CD4-positive, alpha-beta T cell (primary cell): ENCODE measurements at regions not wholly inside any gene's neighbourhood (a gene's known extent, or its start where the extent isn't known, plus 50 kb on each side); places are given as distances from the start of the nearest gene placed in this dataset.

Experiments used
- ATAC-seq: fragments of 200-7000 bp; cut with Tn5 transposase; one replicate; pipeline ENCODE4 v1.10.0; 2022; ENCODE audit warnings: mild to moderate bottlenecking; ENCODE audit not compliant: poor library complexity
- CTCF ChIA-PET: fragments of 350-600 bp; sonication (Branson Sonifier 250); formaldehyde crosslinking; loops from one replicate; lab custom pipeline; 2021; ENCODE audit warnings: antibody characterized with exemption, inconsistent platforms; lab: Charles Lee
- POLR2A ChIA-PET: fragments of 350-600 bp; sonication (Branson Sonifier 250); formaldehyde crosslinking; loops from one replicate; lab custom pipeline; 2021; ENCODE audit warnings: antibody characterized with exemption, inconsistent platforms; lab: Charles Lee
- DNase-seq, 14 experiments: peaks; one replicate each; pipeline ENCODE4 v3.0.0-alpha.2; 2013 to 2020; ENCODE audit warnings: mixed read lengths in 2 of 14
- H3K27ac ChIP-seq, 2 donors: one replicate each; pipeline versions ENCODE4 v1.5.1 to v1.7.0; 2013; ENCODE audit warnings: low read length in 2 of 2, low read depth in 1 of 2, mild to moderate bottlenecking in 1 of 2
- H3K27me3 ChIP-seq, 2 experiments: 1 replicate in 1 of 2; 2 replicates in 1 of 2; pipeline versions ENCODE4 v1.6.1 to v1.7.0; 2013; ENCODE audit warnings: low read length in 2 of 2, control low read depth in 1 of 2, mild to moderate bottlenecking in 1 of 2, moderate library complexity in 1 of 2; ENCODE audit not compliant: insufficient read depth in 2 of 2, control insufficient read depth in 1 of 2
- H3K36me3 ChIP-seq: one replicate; pipeline ENCODE4 v1.6.1; 2013; ENCODE audit warnings: low read length, control low read depth; ENCODE audit not compliant: insufficient read depth
- H3K4me1 ChIP-seq: one replicate; pipeline ENCODE4 v1.6.1; 2013; ENCODE audit warnings: low read length, control low read depth; ENCODE audit not compliant: insufficient read depth
- H3K4me3 ChIP-seq: one replicate; pipeline ENCODE4 v1.5.1; 2013; ENCODE audit warnings: mild to moderate bottlenecking, low read length, moderate library complexity
- H3K9me3 ChIP-seq, 2 experiments: 1 replicate in 1 of 2; 2 replicates in 1 of 2; pipeline versions ENCODE4 v1.6.1 to v1.7.0; 2013; ENCODE audit warnings: low read length in 2 of 2, mild to moderate bottlenecking in 2 of 2, control low read depth in 1 of 2, moderate library complexity in 1 of 2; ENCODE audit not compliant: control insufficient read depth in 1 of 2, insufficient read depth in 1 of 2
- H3K27ac Mint-ChIP-seq: one replicate; pipeline ENCODE4 v1.8.0; 2020; ENCODE audit warnings: mixed read lengths
- H3K27me3 Mint-ChIP-seq: one replicate; pipeline ENCODE4 v1.8.0; 2021; ENCODE audit warnings: mixed read lengths
- H3K36me3 Mint-ChIP-seq: one replicate; pipeline ENCODE4 v1.8.0; 2021; ENCODE audit warnings: low read depth, mixed read lengths
- H3K4me1 Mint-ChIP-seq: one replicate; pipeline ENCODE4 v1.8.0; 2021; ENCODE audit warnings: low read depth, mixed read lengths
- H3K4me3 Mint-ChIP-seq: one replicate; pipeline ENCODE4 v1.8.0; 2020; ENCODE audit warnings: mild to moderate bottlenecking, mixed read lengths
- H3K9me3 Mint-ChIP-seq: one replicate; pipeline ENCODE4 v1.8.0; 2020; ENCODE audit warnings: mixed read lengths
- intact Hi-C, 2 experiments: fragments of 100-400 bp; cut with DNase I in 1 of 2; cut with micrococcal nuclease in 1 of 2; formaldehyde crosslinking; loops; one replicate each; pipeline versions ENCODE4 v1.15.1 to v1.9.0; 2023 to 2025; cut with DNase I, micrococcal nuclease
- TF ChIP-seq, protein P1 (sequence below): fragments of 200-600 bp; IDR thresholded peaks from one replicate; pipeline ENCODE4 v1.8.0; 2022; ENCODE audit warnings: antibody characterized with exemption, mild to moderate bottlenecking

DNA sequence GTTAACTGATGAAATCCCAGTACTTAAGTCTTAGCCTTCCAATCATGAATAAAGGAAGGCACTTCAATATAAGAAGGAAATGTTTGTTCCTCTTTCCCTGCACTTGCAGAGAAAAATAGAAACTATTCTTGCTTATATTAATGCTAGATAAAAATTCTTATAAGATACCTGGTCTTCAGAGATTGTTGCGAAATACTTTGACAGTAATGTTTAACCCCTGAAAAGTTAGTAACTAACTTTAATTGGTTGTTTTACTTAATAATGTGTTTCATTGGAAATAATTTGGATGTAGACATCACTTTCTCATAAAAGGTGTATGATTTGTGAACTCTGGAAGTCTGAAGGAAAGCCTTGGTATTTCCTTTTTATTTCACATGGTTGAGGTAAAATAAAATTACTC lies 294.2 kb upstream of the SYNCRIP start:
- ATAC-seq (no peak), DNase-seq (no peak)
- Mint-ChIP-seq H3K9me3 (no peaks in the 10 kb centered on the region), H3K4me1 (no peaks in the 10 kb centered on the region), H3K27ac (no peak overlapping the region), H3K27me3 (no peaks in the 10 kb centered on the region), H3K4me3 (no peak overlapping the region), H3K36me3 (no peaks in the 10 kb centered on the region)
- CTCF ChIA-PET, result no interaction called here
- H3K36me3 ChIP-seq, result no peaks in the 10 kb centered on the region
- no peak overlapping the region for H3K4me3 ChIP-seq
- intact Hi-C loops, result no loop called here
- H3K27ac ChIP-seq, result no peak overlapping the region
- TF ChIP-seq, protein P1, sequence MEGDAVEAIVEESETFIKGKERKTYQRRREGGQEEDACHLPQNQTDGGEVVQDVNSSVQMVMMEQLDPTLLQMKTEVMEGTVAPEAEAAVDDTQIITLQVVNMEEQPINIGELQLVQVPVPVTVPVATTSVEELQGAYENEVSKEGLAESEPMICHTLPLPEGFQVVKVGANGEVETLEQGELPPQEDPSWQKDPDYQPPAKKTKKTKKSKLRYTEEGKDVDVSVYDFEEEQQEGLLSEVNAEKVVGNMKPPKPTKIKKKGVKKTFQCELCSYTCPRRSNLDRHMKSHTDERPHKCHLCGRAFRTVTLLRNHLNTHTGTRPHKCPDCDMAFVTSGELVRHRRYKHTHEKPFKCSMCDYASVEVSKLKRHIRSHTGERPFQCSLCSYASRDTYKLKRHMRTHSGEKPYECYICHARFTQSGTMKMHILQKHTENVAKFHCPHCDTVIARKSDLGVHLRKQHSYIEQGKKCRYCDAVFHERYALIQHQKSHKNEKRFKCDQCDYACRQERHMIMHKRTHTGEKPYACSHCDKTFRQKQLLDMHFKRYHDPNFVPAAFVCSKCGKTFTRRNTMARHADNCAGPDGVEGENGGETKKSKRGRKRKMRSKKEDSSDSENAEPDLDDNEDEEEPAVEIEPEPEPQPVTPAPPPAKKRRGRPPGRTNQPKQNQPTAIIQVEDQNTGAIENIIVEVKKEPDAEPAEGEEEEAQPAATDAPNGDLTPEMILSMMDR, result no peak
- no peaks in the 10 kb centered on the region for H3K27me3 ChIP-seq
- H3K4me1 ChIP-seq, result no peaks in the 10 kb centered on the region
- H3K9me3 ChIP-seq, result peaks cover 0 to 10% of the 10 kb centered on the region in 2 experiments
- POLR2A ChIA-PET, result no interaction called here

DNA sequence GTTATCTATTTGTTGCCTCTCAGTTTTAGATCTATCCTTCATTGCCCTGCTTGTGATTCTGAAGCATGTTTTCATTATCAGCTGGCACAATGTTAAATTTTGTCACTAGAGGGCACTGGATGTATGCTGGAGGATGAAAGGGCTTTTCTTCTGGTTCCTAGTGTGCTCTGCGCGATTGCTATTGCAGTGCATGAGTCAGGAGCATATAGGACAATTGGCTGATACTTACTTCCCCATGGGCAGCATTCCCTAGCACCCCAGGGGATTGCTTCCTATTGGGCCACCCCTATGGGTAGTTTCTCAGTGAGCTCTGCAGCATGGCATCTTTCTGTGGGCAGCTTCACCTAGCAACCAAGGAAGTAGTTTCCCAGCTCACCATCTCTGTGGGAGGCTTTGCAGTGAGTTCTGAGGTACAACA lies 280.3 kb upstream of the SYNCRIP start:
- DNase-seq, result peak in 3 of 14 experiments; percentile 6 to 13 (median 11)
- ATAC-seq, result no peak
- intact Hi-C loops, result loop anchor here in 1 of 2 experiments (5.0 kb wide), 1 partner anchor 934 kb away; no protein-coding TSS in a partner anchor
- Histone ChIP-seq H3K27me3 (no peaks in the 10 kb centered on the region), H3K4me3 (no peak overlapping the region), H3K27ac (no peak overlapping the region), H3K4me1 (no peaks in the 10 kb centered on the region), H3K9me3 (no peaks in the 10 kb centered on the region), H3K36me3 (no peaks in the 10 kb centered on the region)
- Mint-ChIP-seq H3K4me3 (no peak overlapping the region), H3K27me3 (no peaks in the 10 kb centered on the region), H3K4me1 (no peaks in the 10 kb centered on the region), H3K36me3 (no peaks in the 10 kb centered on the region), H3K9me3 (no peaks in the 10 kb centered on the region), H3K27ac (no peak overlapping the region)
- POLR2A ChIA-PET, result no interaction called here
- TF ChIP-seq, protein P1, result no peak
- CTCF ChIA-PET, result no interaction called here

DNA sequence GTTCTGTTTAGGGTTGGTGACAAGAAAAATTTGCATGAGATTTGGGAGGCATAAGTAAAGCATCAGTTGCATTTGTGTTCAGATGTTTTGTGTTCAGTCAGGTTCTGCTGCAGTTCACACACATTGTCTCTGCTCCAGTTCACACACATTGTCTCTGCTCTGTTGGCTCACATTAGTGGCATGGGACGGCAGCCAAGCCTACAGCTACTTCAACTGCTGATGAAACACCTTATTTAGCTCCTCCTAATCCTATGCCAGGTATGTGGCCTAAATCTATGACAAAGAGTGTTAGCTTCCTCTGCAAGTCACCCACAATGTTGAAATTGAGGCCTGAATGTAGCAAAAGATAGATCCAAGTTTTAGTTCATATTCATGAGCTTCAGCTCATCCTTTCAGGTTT lies 278.1 kb upstream of the SYNCRIP start:
- Mint-ChIP-seq H3K9me3 (no peaks in the 10 kb centered on the region), H3K27ac (no peak overlapping the region), H3K4me3 (no peak overlapping the region), H3K36me3 (no peaks in the 10 kb centered on the region), H3K27me3 (no peaks in the 10 kb centered on the region), H3K4me1 (no peaks in the 10 kb centered on the region)
- no peaks in the 10 kb centered on the region for H3K9me3 ChIP-seq
- no peaks in the 10 kb centered on the region for H3K27me3 ChIP-seq
- CTCF ChIA-PET, result no interaction called here
- intact Hi-C loops, result loop anchor here in 1 of 2 experiments (5.0 kb wide), 1 partner anchor 937 kb away; no protein-coding TSS in a partner anchor
- TF ChIP-seq, protein P1, result no peak
- POLR2A ChIA-PET, result no interaction called here
- ATAC-seq (no peak), DNase-seq (no peak)
- H3K36me3 ChIP-seq, result no peaks in the 10 kb centered on the region
- no peak overlapping the region for H3K4me3 ChIP-seq
- H3K27ac ChIP-seq, result no peak overlapping the region
- H3K4me1 ChIP-seq, result no peaks in the 10 kb centered on the region
